Kidney (tissue), 13 donors: ENCODE measurements at regions not wholly inside any gene's neighbourhood (a gene's known extent, or its start where the extent isn't known, plus 50 kb on each side); places are given as distances from the start of the nearest gene placed in this dataset.
"Not testable (repeated sequence)": the region's sequence is repeated elsewhere in the genome, so short reads cannot be mapped to it uniquely, and the experiment has no call there.

ENCODE experiments used
- DNase-seq, 5 donors: peaks; one replicate each; pipeline ENCODE4 v3.0.0-alpha.2; 2013 to 2020
- FAIRE-seq: peaks from 2 replicates; lab custom pipeline; 2012; peaks lifted over from hg19 to GRCh38; lab: Jason Lieb, UNC
- H3K27ac ChIP-seq, 2 donors: one replicate each; pipeline ENCODE4 v1.7.0; 2013; ENCODE audit warnings: low read depth in 2 of 2, low read length in 2 of 2, inconsistent platforms in 1 of 2
- H3K27me3 ChIP-seq: one replicate; pipeline ENCODE4 v1.7.1; 2013; ENCODE audit warnings: low read length, inconsistent platforms; ENCODE audit not compliant: control insufficient read depth, insufficient read depth
- H3K36me3 ChIP-seq, 3 donors: one replicate each; pipeline versions ENCODE4 v1.7.0 to v1.7.1; 2013; ENCODE audit warnings: low read length in 3 of 3, control low read depth in 1 of 3, inconsistent platforms in 1 of 3; ENCODE audit not compliant: insufficient read depth in 3 of 3, control insufficient read depth in 2 of 3
- H3K4me1 ChIP-seq, 3 donors: one replicate each; pipeline versions ENCODE4 v1.7.0 to v1.7.1; 2013; ENCODE audit warnings: low read length in 3 of 3, inconsistent platforms in 1 of 3, low read depth in 1 of 3; ENCODE audit not compliant: control insufficient read depth in 2 of 3, insufficient read depth in 2 of 3
- H3K4me3 ChIP-seq, 3 donors: one replicate each; pipeline versions ENCODE4 v1.7.0 to v1.8.1; 2013; ENCODE audit warnings: low read length in 3 of 3, control low read depth in 1 of 3, inconsistent platforms in 1 of 3
- H3K9ac ChIP-seq, 3 donors: one replicate each; pipeline versions ENCODE4 v1.7.0 to v1.7.1; 2013; ENCODE audit warnings: low read length in 3 of 3, control low read depth in 1 of 3, inconsistent platforms in 1 of 3
- H3K9me3 ChIP-seq, 3 donors: one replicate each; pipeline versions ENCODE4 v1.7.0 to v1.7.1; 2013; ENCODE audit warnings: low read length in 3 of 3, control low read depth in 1 of 3, inconsistent platforms in 1 of 3; ENCODE audit not compliant: control insufficient read depth in 2 of 3, insufficient read depth in 1 of 3
- CTCF ChIP-seq: IDR thresholded peaks from 3 replicates; pipeline ENCODE4 v1.5.1; 2012; ENCODE audit warnings: mild to moderate bottlenecking, moderate library complexity, borderline replicate concordance; ENCODE audit not compliant: insufficient read depth; ENCODE audit errors: extremely low read depth
- intact Hi-C: fragments of 100-400 bp; cut with DNase I; formaldehyde crosslinking; loops from one replicate; pipeline ENCODE4 v1.11.1; 2022
- donor health status: control.
- donor health status: control.
- donor health status: control.
- donor health status: control.
- donor health status: control.
- donor health status: DM: yes; HTN: yes; CAD: no.
- donor health status: Normal renal cell carcinoma (clear cell type).

DNA sequence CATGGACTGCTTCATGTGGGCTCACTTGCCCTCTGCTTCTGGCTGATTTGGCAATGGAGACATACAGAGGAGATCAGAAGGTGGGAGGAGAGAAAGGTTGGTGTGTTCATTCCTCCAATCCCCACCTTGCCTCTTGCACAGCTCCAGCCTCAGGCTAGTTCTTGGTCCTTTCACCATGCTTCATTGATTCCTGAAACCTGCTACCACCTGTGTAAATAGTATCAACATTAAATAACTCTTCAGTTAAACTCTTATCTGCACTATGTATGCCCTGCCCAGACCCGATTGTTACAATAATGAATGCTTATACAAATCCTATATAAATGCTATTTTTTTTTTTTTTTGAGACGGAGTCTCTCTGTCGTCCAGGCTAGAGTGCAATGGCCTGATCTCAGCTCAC, 174.5 kb downstream of the CD83 start:
- DNase-seq (peak in 3 of 5 donors; percentile 27 to 61 (median 51)), FAIRE-seq (no peak)
- peaks cover 2 to 19% (median 6%) of the 10 kb centered on the region in 3 donors for H3K4me1 ChIP-seq
- no peak for TF ChIP-seq CTCF
- no peak overlapping the region for H3K9ac ChIP-seq
- intact Hi-C loops = no loop called here
- H3K9me3 ChIP-seq = no peaks in the 10 kb centered on the region
- no peak overlapping the region for H3K4me3 ChIP-seq
- H3K27ac ChIP-seq = no peak overlapping the region
- H3K27me3 ChIP-seq = no peaks in the 10 kb centered on the region
- H3K36me3 ChIP-seq = no peaks in the 10 kb centered on the region

DNA sequence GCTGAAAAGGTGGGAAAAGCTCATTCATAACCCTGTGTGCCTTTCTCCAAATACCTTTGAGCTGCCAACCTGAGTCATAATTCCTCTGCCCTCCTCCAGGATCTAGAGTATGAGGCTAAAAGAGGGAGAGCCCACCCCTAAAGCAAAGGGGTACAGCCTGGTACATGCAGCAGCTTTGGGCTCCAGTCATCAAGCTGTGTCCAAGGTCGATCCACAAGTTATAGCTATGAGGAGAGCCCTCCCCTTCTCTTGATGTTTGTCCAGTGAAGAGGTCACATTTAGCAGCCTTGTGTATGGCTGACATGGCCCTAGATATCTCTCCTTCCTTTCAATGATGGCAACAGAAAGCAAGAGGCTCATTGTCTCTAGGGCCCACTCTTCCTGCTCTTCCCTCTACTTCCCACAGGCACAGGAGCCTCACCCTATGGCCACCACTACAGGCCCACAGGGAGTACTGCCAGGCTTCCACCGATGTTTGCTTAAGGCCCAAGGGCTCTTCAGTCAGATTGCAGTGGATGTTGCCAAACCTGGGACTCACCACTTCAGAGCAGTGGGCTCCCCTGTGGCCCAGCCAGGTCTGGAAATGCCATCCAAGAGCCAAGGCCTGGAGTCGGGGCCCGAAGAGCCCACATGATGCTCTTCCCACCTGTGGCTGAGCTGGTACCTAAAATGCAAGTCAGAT, 176.8 kb downstream of the CD83 start:
- intact Hi-C loops = no loop called here
- no peak overlapping the region for H3K9ac ChIP-seq
- DNase-seq = no peak

GRCh38 chr6:14296698-14297097, 179.1 kb downstream of the CD83 start:
- intact Hi-C loops, H3K4me3 ChIP-seq, H3K36me3 ChIP-seq, H3K9ac ChIP-seq, H3K27me3 ChIP-seq, H3K27ac ChIP-seq, DNase-seq, H3K9me3 ChIP-seq, FAIRE-seq: not testable (repeated sequence)
- H3K4me1 ChIP-seq = peaks cover 2 to 13% (median 6%) of the 10 kb centered on the region in 3 donors

More for the DNA sequence above, 176.8 kb downstream of the CD83 start:
- TF ChIP-seq CTCF = no peak
- Histone ChIP-seq H3K4me1 (peaks cover 2 to 13% (median 6%) of the 10 kb centered on the region in 3 donors), H3K27ac (no peak overlapping the region), H3K4me3 (no peak overlapping the region), H3K9me3 (no peaks in the 10 kb centered on the region), H3K27me3 (no peaks in the 10 kb centered on the region), H3K36me3 (no peaks in the 10 kb centered on the region)
- FAIRE-seq = no peak

DNA sequence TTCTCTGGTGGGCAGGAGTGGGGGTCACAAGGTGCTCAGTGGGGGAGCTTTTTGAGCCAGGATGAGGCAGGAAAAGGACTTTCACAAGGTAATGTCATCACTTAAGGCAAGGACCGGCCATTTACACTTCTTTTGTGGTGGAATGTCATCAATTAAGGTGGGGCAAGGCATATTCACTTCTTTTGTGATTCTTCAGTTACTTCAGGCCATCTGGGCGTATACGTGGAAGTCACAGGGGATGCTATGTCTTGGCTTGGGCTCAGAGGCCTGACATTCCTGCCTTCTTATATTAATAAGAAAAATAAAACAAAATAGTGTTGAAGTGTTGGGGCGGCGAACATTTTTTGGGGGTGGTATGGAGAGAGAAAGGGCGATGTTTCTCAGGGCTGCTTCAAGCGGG, 179.5 kb downstream of the CD83 start:
- intact Hi-C loops, H3K9ac ChIP-seq, H3K9me3 ChIP-seq, H3K4me3 ChIP-seq, FAIRE-seq, H3K27me3 ChIP-seq, DNase-seq, H3K27ac ChIP-seq, H3K36me3 ChIP-seq: not testable (repeated sequence)
- H3K4me1 ChIP-seq = peaks cover 2 to 13% (median 6%) of the 10 kb centered on the region in 3 donors

GRCh38 chr6:14300189-14300588, 182.6 kb downstream of the CD83 start:
- H3K4me3 ChIP-seq, H3K4me1 ChIP-seq, FAIRE-seq, H3K27ac ChIP-seq, DNase-seq, intact Hi-C loops, H3K36me3 ChIP-seq, H3K9ac ChIP-seq, H3K27me3 ChIP-seq, H3K9me3 ChIP-seq: not testable (repeated sequence)

- H3K27ac ChIP-seq, H3K9ac ChIP-seq, H3K27me3 ChIP-seq, H3K4me1 ChIP-seq, H3K4me3 ChIP-seq, FAIRE-seq, DNase-seq, H3K36me3 ChIP-seq, H3K9me3 ChIP-seq, intact Hi-C loops: not testable (repeated sequence)
Observed at GRCh38 chr6:14300721-14301120, 183.1 kb downstream of the CD83 start.

- H3K27me3 ChIP-seq, H3K4me1 ChIP-seq, H3K9me3 ChIP-seq, DNase-seq, H3K4me3 ChIP-seq, FAIRE-seq, H3K36me3 ChIP-seq, H3K9ac ChIP-seq, H3K27ac ChIP-seq, intact Hi-C loops: not testable (repeated sequence)
Observed at GRCh38 chr6:14301477-14301876, 183.9 kb downstream of the CD83 start.
